Upper lobe of left lung (tissue), 6 donors: ENCODE measurements at regions not wholly inside any gene's neighbourhood (a gene's known extent, or its start where the extent isn't known, plus 50 kb on each side); places are given as distances from the start of the nearest gene placed in this dataset.

Experiments used
- ATAC-seq, 2 donors: fragments of 200-7000 bp; cut with Tn5 transposase; one replicate each; pipeline ENCODE4 v1.9.1; 2022; ENCODE audit warnings: mild to moderate bottlenecking in 2 of 2, moderate library complexity in 2 of 2; ENCODE audit not compliant: low FRiP score in 2 of 2
- DNase-seq, 2 donors: peaks; one replicate each; pipeline ENCODE4 v3.0.0-alpha.2; 2019 to 2020
- H3K27ac ChIP-seq, 4 donors: fragments of 200-600 bp; sonication (generic); one replicate each; pipeline ENCODE4 v1.5.1; 2016 to 2019
- H3K27me3 ChIP-seq, 4 donors: fragments of 200-600 bp; sonication (generic); one replicate each; pipeline ENCODE4 v1.5.1; 2017 to 2019
- H3K36me3 ChIP-seq, 4 donors: fragments of 200-600 bp; sonication (generic); one replicate each; pipeline ENCODE4 v1.5.1; 2016 to 2019
- H3K4me1 ChIP-seq, 4 donors: fragments of 200-600 bp; sonication (generic); one replicate each; pipeline ENCODE4 v1.5.1; 2018 to 2019
- H3K4me3 ChIP-seq, 4 donors: fragments of 200-600 bp; sonication (generic); one replicate each; pipeline ENCODE4 v1.5.1; 2017 to 2019; ENCODE audit warnings: mild to moderate bottlenecking in 2 of 4, moderate library complexity in 1 of 4
- H3K9me3 ChIP-seq, 4 donors: fragments of 200-600 bp; sonication (generic); one replicate each; pipeline ENCODE4 v1.5.1; 2018 to 2019
- CTCF ChIP-seq, 6 experiments: fragments of 450-650 bp in 4 of 6; fragments of 200-600 bp in 2 of 6; sonication (generic) in 2 of 6; IDR thresholded peaks; one replicate each; pipeline ENCODE4 v1.5.1; 2016 to 2019; ENCODE audit warnings: antibody characterized with exemption in 6 of 6
- EP300 ChIP-seq, 4 donors: sonication (generic); formaldehyde crosslinking; IDR thresholded peaks; one replicate each; pipeline ENCODE4 v1.5.1; 2017; ENCODE audit warnings: antibody characterized with exemption in 4 of 4, control low read depth in 2 of 4
- POLR2A ChIP-seq, 4 donors: fragments of 450-650 bp; IDR thresholded peaks; one replicate each; pipeline ENCODE4 v1.5.1; 2016 to 2017; ENCODE audit warnings: antibody characterized with exemption in 4 of 4, mild to moderate bottlenecking in 2 of 4
- POLR2AphosphoS5 ChIP-seq, 2 donors: sonication (generic); formaldehyde crosslinking; IDR thresholded peaks; one replicate each; pipeline ENCODE4 v1.5.1; 2017; ENCODE audit warnings: antibody characterized with exemption in 2 of 2
- WGBS, 2 donors: methylation state at CpG; one replicate each; pipeline ENCODE4 v1.1.5; 2017 to 2018; 5-methylcytosine and 5-hydroxymethylcytosine counted together
- donor health status: DM: no; HTN: no; CAD: no; lungs with moderate emphysema.
- donor health status: DM: no; HTN: yes; CAD: no; lungs with severe emphysema.

GRCh38 chr14:45434221-45434620, 181.2 kb upstream of the MIS18BP1 start:
- no peak overlapping the region for H3K27ac ChIP-seq
- no peaks in the 10 kb centered on the region for H3K9me3 ChIP-seq
- no peaks in the 10 kb centered on the region for H3K36me3 ChIP-seq
- H3K4me3 ChIP-seq, result no peak overlapping the region
- TF ChIP-seq POLR2A (IDR thresholded peaks at IDR 0.05), result no peak
- TF ChIP-seq EP300 (IDR thresholded peaks at IDR 0.05), result no peak
- no peak for TF ChIP-seq POLR2AphosphoS5 (IDR thresholded peaks at IDR 0.05)
- TF ChIP-seq CTCF (IDR thresholded peaks at IDR 0.05), result no peak
- H3K4me1 ChIP-seq, result no peaks in the 10 kb centered on the region
- ATAC-seq (no peak), DNase-seq (no peak)
- 0 to 39% methylated on average over 1 of the region's 1 CpG for WGBS, 2 donors
- H3K27me3 ChIP-seq, result no peaks in the 10 kb centered on the region

GRCh38 chr14:45426685-45427282, 173.8 kb upstream of the MIS18BP1 start:
- Histone ChIP-seq H3K27ac (no peak overlapping the region), H3K9me3 (no peaks in the 10 kb centered on the region), H3K4me3 (no peak overlapping the region), H3K27me3 (no peaks in the 10 kb centered on the region), H3K36me3 (no peaks in the 10 kb centered on the region), H3K4me1 (no peaks in the 10 kb centered on the region)
- DNase-seq, result no peak
- ATAC-seq, result peak in 1 of 2 donors; percentile 52
- no peak for TF ChIP-seq POLR2A (IDR thresholded peaks at IDR 0.05)
- peak; percentile 18 to 57 (median 40) for TF ChIP-seq CTCF (IDR thresholded peaks at IDR 0.05)
- TF ChIP-seq EP300 (IDR thresholded peaks at IDR 0.05), result no peak
- WGBS, 2 donors, result 0 to 6% methylated on average over 2 of the region's 2 CpGs

DNA sequence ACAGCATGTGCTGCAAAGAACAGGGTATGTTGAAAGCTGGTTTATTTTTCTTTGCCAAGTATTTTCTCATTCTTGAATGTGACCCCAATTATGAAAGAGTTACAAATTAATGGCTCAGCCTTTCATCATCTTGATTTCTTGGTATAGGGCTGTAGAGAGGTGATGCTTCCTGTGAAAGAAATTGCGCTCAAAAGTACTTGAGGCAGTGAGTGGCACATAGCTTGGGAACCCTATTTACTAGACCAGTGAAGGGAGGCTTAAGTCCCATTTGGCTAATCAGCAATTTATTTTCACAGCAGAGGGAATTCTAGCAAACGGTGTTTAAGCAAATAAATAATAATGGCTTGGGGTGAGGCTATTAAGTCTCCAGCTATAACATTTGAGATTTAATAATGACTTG, 153.9 kb upstream of the MIS18BP1 start:
- WGBS, 2 donors, result 51 to 66% methylated on average over 2 of the region's 2 CpGs
- Histone ChIP-seq H3K27me3 (no peaks in the 10 kb centered on the region), H3K4me3 (no peak overlapping the region), H3K4me1 (no peaks in the 10 kb centered on the region), H3K9me3 (no peaks in the 10 kb centered on the region), H3K36me3 (no peaks in the 10 kb centered on the region), H3K27ac (no peak overlapping the region)
- ATAC-seq, result no peak
- no peak for DNase-seq
- TF ChIP-seq CTCF (IDR thresholded peaks at IDR 0.05) (no peak), EP300 (IDR thresholded peaks at IDR 0.05) (no peak), POLR2A (IDR thresholded peaks at IDR 0.05) (no peak), POLR2AphosphoS5 (IDR thresholded peaks at IDR 0.05) (no peak)

DNA sequence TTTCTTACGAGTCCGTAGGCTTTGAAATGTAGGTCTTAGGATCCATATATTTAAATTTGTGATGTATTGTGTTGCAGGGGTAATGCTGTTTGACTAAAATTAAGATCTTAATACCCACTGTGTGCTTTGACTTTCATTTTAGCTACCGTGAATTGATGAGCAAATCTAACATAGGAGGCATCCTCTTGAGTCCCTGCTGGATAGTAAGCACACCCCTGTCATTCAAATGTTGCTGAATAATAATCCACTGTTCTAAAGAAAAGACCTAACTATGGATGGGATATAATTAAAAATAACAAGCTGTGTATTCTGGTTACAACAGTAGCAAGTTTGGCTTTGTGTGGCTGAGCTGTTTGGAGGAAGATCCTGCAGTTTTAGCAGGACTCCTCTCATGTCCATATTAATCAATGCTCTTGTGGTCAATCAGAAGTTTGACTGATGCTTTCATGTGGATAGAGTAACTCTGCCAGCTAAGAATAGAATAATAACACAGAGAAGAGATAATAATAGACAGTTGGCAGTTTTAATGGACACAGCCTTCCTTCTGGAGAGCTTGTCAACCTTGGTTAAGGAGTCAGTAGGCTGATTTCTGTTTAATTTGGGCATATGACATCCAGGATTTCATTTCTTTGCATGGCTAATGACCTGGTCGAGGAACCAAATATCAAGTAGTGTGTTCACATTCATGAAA, 148.1 kb upstream of the MIS18BP1 start:
- TF ChIP-seq EP300 (IDR thresholded peaks at IDR 0.05), result no peak
- no peak for TF ChIP-seq CTCF (IDR thresholded peaks at IDR 0.05)
- TF ChIP-seq POLR2A (IDR thresholded peaks at IDR 0.05), result no peak
- TF ChIP-seq POLR2AphosphoS5 (IDR thresholded peaks at IDR 0.05), result no peak
- Histone ChIP-seq H3K9me3 (no peaks in the 10 kb centered on the region), H3K36me3 (no peaks in the 10 kb centered on the region), H3K27ac (no peak overlapping the region), H3K27me3 (no peaks in the 10 kb centered on the region), H3K4me3 (no peak overlapping the region), H3K4me1 (no peaks in the 10 kb centered on the region)
- DNase-seq, result no peak
- no peak for ATAC-seq
- 45 to 47% methylated on average over 4 of the region's 4 CpGs for WGBS, 2 donors

DNA sequence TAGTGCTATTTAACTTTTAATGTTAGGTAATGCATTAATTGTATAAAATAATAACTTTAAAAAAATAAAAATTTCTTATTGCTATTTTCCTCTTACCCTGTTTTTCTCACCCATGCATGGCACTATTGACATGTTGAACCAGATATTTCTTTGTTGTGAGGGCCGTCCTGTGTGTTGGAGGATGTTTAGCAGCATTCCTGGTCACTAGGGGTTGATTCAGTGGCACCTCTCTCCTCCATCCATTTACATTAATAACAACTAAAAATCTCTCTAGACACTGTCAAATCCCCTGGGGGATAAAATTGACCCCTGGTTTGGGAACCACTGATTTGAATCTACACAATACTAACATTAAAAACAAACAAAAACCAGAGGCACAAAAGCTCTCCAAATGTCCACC, 147.5 kb upstream of the MIS18BP1 start:
- no peaks in the 10 kb centered on the region for H3K9me3 ChIP-seq
- ATAC-seq, result no peak
- H3K4me1 ChIP-seq, result no peaks in the 10 kb centered on the region
- no peak overlapping the region for H3K4me3 ChIP-seq
- TF ChIP-seq POLR2AphosphoS5 (IDR thresholded peaks at IDR 0.05) (no peak), EP300 (IDR thresholded peaks at IDR 0.05) (no peak), CTCF (IDR thresholded peaks at IDR 0.05) (no peak), POLR2A (IDR thresholded peaks at IDR 0.05) (no peak)
- H3K27ac ChIP-seq, result no peak overlapping the region
- no peak for DNase-seq
- no peaks in the 10 kb centered on the region for H3K27me3 ChIP-seq
- 50 to 64% methylated on average over 1 of the region's 1 CpG for whole genome bisulfite sequencing, 2 donors
- no peaks in the 10 kb centered on the region for H3K36me3 ChIP-seq
